EL (cell line): ENCODE measurements at regions not wholly inside any gene's neighbourhood (a gene's known extent, or its start where the extent isn't known, plus 50 kb on each side); places are given as distances from the start of the nearest gene placed in this dataset.
"Not testable (repeated sequence)": the region's sequence is repeated elsewhere in the genome, so short reads cannot be mapped to it uniquely, and the experiment has no call there.

Source experiments
- DNase-seq: peaks from one replicate; pipeline ENCODE4 v3.0.0-alpha.2; 2016

DNA sequence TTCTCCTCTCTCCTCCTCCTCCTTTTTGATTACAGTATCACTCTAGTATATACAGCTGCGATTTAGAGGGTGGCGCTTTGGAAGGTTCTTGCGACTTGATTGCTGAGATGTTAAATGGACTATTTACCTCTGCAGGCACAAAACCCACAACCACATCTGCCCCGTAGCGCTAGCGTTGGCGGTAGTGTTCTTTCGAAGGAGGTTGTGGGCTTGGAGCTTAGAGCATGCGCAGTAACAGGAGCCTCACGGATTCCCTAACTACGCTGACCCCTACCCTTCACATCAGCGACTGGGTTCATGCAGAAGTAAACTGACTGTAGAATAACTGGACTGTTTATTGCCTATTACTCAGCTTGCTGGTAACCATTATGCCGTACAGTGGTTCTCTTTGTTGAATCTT lies 58.0 kb downstream of the CGGBP1 start:
- no peak for DNase-seq

DNA sequence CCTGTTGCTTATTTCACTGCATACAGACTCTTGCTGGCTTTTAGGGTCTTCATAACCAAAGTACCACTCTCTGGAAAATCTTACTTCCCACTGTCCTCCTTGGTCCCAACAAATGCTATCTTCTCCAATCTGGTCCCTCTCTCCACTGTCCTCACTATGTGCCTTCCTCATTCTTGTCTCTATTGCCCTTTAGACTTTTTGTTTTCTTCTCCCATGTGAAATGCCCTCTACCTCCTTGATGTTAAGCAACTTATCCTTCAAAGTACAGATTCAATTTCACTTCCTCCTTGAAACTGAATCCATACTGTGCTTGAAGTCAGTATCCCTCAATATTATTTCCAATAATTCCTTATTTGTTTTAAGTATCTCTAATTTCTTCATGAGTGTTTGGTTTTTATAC lies 60.8 kb downstream of the CGGBP1 start:
- DNase-seq = no peak

DNA sequence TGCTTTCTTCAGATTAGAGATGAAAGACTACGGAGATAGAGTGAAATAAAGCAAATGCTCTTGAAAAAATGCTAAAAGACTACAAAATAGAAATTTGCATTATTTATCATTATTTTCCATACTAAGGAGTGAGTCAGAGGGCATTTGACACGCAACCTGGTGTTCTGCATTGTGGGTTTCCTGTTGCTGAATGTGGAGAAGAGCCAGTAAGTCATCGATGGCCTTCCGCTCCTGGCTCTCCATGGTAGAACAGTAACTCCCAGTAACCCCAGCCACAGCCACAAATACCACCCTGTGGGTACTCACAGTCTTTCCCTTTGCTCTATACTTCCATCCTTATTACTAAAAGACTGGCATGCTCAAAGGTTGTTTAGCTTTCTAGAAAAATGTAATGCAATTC lies 61.5 kb downstream of the CGGBP1 start:
- DNase-seq = peak; percentile 4

DNA sequence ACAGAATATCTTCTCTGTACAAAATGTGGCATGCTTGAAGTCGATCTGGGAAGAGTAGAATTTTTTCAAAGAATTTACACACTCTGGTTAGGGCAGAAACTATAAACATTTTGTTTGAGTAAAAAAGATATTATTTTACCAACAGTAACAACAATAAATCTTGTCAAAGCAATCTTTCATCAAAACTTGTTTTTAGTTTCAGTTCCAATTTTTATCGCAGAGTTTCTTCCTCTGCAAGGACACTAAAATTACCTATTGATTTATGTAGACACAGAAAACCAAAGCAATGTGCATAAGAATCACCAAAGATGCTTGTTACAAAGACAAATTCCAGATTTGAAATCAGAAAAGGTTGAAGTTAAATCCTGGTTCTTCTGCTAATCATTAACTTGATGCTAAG lies 61.9 kb downstream of the CGGBP1 start:
- DNase-seq = no peak

DNA sequence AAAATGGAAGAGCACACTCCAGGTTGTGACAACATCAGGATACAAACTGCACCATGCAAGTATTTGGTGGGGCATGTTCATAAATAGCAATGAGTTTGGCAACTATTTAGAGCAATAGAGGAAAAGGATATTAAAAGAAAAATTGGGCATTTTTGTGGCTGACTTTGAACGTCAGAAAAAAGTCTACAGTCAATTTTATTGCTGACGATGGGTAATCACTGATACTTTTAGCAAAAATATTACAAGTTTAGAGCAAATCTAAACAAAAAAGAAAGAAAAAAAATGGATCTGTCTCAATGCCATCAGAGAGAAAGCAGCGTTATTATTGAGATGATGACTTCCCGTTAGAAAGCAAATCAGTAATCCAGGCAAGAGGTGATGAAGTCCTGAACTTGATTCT lies 65.2 kb downstream of the CGGBP1 start:
- DNase-seq = no peak

DNA sequence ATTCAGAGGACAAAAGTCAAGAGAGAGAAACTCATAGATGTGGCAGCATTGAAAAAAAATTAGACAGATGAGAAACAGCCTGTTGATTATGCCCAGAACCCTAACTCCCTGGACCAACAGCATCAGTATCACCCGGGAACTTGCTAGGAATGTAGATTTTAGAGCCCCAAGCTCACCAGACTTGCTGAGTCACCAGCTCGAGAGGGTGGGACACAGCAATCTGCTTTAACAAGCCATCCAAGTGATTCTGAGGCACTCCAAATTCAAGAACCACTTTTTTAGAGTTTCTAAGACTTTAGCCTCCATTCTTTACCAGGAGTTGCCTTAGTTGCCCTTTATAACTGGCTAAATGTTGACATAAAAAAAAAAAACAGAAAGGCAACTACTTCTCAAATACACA lies 70.9 kb downstream of the CGGBP1 start:
- peak; percentile 7 for DNase-seq

DNA sequence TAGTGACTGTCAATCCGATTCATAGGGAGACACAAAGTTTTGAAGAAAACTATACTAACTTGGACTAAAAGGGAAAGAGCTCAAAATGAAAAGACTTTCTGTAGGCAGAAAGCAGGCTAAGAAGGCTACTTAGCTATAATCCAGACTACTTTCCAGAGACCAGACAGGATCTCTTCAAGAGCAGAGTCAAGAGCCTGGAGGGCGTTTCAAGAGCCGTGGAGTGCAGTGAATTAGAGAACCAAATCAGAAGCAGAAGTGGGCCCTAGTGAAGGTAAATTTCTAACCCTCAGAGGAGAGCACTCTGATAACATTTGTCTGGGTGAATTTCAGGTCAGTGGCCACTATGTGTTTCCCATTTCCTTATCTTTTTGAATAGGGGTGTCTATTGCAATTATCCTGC lies 76.4 kb downstream of the CGGBP1 start:
- no peak for DNase-seq

DNA sequence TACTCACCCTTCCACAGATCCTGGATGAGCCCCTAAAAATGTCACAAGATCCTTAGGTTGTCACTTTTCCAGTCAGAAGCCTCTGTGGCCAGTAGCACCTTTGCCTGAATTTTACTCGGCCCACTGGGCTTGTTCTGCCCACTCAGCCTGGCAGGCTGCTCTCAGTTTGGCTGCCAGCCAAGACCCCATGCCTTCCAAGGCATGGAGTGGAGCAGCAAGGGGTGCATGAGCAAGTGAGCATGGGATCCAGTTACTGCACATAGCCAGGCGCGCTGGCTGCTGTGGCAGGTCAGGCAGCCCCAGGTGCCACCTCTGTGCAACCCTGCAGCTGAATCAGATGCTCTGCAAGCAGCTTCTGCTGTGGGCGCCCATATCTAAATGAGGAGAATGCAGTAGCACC lies 79.3 kb downstream of the CGGBP1 start:
- no peak for DNase-seq

DNA sequence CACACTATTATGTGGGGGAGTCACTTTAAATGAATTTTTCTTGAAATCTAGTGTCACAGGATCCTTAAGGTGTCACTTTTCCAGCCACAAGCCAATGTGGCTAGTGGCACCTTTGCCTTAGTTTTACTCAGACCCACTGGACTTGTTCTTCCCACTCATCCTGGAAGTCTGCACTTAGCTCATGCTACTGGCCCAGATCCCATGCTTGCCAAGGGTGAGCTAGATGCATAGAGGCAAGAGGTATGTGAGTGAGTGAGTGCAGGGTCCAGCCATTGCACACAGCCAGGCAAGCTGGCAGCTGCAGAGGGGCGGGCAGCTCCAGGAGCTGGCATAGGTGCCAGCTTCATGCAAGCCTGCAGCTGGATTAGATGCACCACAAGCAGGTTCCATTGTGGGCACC lies 81.0 kb downstream of the CGGBP1 start:
- DNase-seq = no peak

DNA sequence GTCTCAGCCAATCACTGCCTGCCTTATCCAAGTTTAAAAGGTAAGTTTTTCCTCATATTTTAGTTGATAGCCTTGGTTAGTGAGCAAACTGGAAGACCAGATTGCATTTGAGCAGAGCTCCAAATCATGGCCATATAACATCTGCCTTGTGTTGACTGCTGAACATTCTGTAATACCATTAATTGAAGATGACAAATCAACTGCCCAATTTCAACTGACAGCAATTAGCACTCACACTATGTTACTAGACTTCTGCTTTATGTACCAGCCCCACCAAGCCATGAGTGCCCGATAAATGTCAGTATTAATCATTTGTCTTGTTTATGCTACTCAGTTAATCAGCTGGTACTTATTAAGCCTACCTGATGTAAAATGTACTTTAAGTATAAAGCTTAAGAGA lies 83.1 kb downstream of the CGGBP1 start:
- DNase-seq = no peak

DNA sequence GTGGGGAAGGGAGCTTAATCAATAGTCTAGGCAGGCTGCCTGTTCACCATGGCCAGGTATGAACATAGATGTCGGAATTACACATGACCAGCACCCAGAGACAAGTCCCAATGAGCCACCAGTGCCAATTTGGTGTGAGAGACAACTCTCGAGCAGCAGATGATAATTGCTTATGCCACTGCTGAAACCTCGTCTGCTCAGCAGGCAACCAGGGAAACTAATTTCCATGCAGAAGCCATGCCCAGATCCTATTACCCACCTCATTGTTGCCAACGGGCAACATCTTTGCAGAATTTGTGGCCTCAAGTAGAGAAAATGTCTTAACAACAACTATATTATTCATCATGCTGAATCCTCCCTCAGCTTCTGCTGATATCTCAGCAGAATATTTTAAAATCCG lies 84.9 kb downstream of the CGGBP1 start:
- no peak for DNase-seq

DNA sequence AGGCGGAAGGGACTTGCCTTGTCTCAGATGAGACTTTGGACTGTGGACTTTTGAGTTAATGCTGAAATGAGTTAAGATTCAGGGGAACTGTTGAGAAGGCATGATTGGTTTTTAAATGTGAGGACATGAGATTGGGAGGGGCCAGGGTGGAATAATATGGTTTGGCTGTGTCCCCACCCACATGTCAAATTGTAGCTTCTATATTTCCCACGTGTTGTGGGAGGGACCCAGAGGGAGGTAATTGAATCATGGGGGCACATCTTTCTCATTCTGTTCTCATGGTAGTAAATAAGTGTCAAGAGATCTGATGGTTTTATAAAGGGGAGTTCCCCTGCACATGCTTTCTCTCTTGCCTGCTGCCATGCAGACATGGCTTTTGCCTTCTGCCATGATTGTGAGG lies 89.2 kb downstream of the CGGBP1 start:
- DNase-seq = no peak

DNA sequence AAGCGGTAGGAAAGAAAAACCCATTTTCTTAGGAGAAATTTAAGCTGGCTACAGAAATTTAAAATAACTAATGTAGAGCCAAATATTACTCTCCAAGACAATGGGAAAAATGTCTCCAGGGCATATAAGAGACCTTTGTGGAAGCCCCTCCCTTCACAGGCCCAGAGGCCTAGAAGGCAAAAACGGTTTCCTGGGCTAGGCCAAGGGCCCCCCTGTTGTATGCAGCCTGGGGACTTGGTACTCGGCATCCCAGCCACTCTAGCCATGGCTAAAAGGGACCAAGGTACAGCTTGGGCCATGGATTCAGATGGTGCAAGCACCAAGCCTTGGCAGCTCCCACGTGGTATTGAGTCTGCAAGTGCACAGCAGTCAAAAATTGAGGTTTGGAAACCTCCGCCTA lies 90.1 kb downstream of the CGGBP1 start:
- DNase-seq = no peak

DNA sequence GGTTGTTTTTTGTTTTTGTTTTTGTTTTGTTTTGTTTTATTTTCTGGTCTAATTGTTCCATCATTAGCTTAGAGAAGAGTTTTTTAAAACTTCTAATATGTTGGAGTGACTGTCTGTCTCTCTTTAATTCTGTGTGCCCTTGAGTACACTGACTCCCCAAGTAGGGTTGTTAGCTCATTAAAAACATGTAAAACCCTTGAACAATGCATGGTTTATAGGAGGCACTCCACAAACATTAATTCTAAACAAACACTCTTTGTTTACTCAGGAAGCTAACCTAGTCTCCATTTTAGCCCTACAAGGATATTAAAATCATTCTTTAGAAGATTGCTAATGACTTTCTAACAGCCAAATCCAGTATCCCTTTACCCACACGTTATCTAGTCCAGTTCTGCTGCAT lies 100.5 kb downstream of the CGGBP1 start:
- DNase-seq = no peak

DNA sequence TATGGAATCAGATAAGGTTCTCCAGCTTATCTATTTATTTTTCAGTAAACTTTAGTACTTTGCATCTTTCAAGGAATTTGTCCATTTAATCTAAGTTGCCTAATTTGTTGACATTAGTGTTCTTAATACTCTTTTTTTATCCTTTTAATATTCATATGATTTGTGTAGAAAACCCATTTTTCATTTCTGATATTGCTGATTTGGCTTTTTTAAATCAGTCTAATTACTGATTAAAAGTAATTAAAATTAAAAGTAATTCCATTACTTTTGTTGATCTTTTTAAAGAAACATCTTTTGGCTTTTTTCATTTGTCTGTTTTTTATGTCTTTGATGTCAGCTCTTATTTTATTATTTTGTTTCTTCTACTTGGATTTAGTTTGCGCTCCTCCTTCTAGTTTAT lies 101.2 kb downstream of the CGGBP1 start:
- no peak for DNase-seq

DNA sequence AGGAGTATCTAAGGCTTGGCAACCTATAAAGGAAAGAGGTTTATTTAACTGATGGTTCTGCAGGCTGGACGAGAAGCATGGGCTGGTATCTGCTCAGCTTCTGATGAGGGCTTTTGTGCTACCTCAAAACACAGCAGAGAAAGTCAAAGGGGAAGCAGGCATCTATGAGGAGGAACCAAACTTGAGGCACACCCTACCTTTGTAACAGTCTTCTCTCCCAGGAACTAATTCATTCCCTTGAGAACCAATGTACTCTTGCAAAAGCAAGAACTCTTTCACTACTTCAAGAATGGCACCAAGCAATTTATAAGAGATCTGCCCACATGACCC lies 109.0 kb downstream of the CGGBP1 start:
- no peak for DNase-seq

DNA sequence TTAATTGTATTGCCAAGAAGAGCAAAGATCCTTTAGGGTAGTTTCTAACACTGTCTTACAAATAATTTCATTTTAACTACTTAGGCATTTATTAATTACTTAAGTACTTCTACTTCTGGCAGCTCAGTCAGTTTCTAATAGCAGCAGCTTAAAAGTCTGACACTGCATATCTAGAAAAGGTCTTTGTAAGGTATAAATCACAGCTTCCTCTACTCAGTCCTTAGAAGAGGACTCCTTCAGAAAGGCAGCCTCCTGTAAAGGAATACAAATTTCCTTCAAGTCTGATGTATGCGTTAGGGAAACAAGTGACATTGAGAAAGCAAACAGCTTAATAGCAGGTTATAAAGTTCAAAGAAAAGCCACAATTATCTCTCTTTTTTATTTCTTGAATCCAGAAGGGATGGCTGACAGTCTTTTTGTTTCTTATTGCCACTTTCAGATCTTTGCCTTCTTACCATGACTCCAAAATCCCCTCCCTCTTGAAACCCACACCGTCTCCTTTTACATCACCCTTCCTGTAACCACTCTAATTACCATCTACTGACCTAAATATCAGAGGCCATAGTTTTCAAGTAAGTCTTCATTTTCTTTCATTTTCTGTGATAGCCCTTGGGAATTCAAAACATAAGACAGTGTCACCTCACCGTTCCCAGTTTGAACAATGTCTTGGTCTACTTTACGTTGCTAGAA lies 109.5 kb downstream of the CGGBP1 start:
- no peak for DNase-seq

DNA sequence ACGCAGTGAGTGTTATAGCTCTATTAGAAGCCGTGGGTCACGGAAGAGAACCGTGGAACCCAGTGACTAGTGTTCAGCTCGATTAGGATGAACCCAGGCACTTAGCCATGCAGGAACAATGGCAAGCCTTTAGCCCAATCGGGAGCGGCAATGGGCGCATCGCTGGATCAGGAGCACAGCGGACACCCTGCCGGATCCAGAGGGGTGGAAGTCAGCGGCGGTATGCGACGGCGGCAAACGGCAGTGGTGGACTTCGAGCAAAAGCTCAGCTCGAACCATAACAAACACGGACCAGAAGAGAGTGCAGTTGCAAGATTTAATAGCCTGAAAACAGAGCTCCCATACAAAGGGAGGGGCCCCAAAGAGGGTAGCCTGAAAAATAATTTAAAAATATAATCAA lies 112.8 kb downstream of the CGGBP1 start:
- not testable (repeated sequence) for DNase-seq

DNA sequence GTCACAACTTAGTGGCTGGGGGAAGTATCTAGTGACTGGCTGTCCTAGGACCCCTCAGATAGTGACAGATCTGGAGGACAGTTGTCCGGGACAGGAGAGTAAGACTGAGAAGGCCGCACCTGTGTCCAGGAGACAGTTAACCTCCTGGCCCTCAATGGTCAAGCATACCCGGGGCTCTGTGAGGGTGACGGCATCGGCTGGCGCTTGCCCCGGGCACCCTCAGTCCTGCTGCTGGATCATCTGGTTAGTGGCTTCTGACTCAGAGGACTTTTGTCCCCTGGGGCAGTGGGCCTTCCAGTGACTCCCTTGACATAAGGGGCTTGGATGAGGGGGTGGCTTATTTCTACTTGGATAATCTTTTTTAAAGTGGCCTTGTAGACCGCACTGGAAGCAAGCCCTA lies 116.5 kb downstream of the CGGBP1 start:
- DNase-seq = not testable (repeated sequence)

DNA sequence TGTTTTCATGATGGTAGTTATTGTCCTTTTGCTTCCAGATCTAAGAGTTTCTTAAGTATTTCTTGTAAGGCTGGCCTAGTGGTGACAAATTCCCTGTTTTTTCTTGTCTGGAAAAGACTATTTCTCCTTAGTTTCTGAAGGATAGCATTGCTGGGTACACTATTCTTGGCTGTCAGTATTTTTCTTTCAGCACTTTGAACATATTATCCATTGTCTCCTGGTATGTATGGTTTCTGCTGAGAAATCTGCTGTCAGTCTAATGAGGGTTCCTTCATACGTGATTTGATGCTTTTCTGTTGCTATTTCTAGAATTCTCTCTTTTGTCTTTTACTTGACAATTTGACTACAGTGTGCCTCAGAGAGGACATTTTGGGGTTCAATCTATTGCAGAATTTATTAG lies 134.3 kb downstream of the CGGBP1 start:
- DNase-seq = no peak

DNA sequence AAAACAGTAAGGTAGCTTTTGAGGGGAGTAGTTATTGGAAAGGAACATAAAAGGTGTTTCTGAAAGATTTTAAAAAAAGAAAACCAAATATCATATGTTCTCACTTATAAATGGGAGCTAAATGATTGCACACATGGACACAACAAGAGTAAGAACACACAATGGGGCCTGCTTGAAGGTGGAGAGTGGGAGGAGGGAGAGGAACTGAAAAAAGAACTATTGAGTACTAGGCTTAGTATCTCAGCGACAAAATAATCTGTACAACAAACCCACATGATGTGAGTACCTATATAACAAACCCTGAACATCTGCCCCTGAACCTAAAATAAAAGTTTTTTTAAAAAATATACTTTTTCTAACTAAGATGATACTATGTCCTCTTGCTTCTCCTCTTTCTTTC lies 138.3 kb downstream of the CGGBP1 start:
- no peak for DNase-seq

DNA sequence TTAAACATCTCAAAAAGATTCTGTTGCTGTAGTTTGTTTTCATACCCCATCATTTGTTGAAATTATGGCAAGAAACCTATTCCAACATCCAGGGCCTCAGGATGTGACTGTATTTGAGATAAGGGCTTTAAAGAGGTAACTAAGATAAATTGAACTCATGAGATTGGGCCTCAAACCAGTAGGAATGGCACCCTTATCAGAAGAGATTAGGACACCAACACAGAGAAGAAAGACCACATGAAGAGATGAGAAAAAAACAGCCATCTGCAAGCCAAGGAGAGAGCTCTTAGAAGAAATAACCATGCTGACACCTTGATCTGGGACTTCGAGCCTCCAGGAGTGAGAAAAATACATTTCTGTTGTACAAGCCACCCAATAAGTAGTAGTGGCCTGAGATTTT lies 157.7 kb downstream of the CGGBP1 start:
- no peak for DNase-seq

DNA sequence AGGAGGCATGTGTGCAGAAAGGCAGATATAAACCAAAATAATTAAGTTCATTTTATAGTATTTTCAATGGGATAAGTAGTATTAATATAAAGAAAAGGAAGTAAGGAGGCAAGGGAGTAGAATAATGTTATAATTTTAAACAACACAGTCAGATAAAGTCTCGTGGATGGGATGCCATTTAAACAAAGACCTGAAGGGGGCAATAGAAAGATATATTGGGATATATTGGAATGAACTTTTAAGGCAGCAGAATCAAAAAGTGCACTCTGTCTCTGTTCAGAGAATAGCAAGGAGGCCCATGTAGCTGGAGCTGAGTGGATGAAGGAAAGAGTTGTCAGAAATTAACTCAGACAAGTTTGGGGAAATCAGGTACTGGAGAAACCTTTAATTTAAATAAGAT lies 158.7 kb downstream of the CGGBP1 start:
- peak; percentile 3 for DNase-seq

DNA sequence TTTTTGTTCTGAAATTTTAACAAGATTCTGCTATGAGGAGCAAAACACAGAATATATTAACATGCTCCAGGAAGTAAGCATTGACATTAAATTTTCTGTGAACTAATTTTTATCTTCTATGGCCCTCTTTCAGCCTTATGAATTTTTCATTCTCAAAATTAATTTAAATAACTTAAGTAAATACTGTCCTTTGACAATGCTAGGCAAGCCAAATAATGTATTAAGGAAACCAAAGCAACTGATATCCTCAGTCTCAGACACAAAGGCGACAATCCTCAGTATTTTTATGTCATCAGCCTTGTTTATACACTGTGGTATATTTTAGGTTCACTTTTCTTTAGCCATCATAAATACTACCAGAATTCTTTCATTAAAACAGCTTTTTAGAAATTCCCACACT lies 159.8 kb downstream of the CGGBP1 start:
- no peak for DNase-seq

DNA sequence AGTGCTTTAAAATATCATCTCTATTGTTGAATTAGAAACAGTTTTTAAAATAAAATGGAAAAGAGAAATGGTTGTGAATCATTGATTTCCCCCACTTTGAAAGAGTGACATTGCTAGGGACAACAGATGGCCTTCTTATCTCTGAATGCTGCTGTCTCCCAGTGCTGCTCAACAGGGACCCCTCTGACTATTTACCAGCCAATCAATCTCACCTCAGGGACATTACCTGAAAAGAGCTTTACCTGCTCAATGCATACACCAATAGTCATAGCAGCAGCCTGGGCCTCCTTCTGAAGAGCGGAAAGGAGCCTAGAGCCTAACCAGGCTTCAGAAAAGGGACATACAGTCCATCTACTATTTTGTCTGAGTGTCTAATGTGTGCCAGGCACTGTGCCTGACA lies 162.8 kb downstream of the CGGBP1 start:
- DNase-seq = no peak

DNA sequence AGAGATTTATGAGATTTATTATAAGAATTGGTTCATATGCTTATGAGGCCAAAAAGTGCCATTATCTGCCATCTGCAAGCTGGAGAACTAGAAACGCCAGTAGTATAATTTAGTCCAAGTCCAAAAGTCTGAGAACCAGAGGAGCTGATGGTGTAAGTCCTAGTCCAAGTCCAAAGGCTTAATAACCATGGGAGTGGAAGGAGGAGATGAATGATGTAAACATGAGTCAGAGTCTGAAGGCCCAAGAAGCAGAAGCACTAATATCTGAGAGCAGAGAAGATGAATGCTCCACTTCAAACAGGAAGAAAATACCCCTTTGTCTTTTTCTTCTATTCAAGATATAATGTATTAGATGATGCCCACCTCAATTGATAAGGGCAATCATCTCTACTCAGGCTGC lies 185.7 kb downstream of the CGGBP1 start:
- DNase-seq = peak; percentile 6
